ENCODE measurements at regions not wholly inside any gene's neighbourhood (a gene's known extent, or its start where the extent isn't known, plus 50 kb on each side); places are given as distances from the start of the nearest gene placed in this dataset.

GRCh38 chr3:70557976-70558375, 245.5 kb upstream of the MDFIC2 start:
- Histone ChIP-seq H3K4me1 (ENCODE audit: insufficient read depth, low read length) (no peaks in the 10 kb centered on the region), H3K36me3 (ENCODE audit: low read depth, low read length) (no peaks in the 10 kb centered on the region), H4K20me1 (ENCODE audit: low read length) (no peaks in the 10 kb centered on the region), H3K4me2 (ENCODE audit: low read length) (no peak overlapping the region), H3K79me2 (ENCODE audit: low read length) (no peaks in the 10 kb centered on the region), H2AFZ (ENCODE audit: low read length) (no peak overlapping the region), H3K27me3 (ENCODE audit: low read length) (no peaks in the 10 kb centered on the region), H3K9ac (ENCODE audit: low read length) (no peak overlapping the region), H3K27ac (ENCODE audit: low read length) (no peak overlapping the region), H3K9me3 (ENCODE audit: low read length) (no peaks in the 10 kb centered on the region), H3F3A (ENCODE audit: low read length, unreplicated experiment) (no peaks in the 10 kb centered on the region), H3K4me3 (ENCODE audit: low read length) (no peak overlapping the region), H3K9me2 (replicated peaks; ENCODE audit: low read length) (no peaks in the 10 kb centered on the region)
- ChIA-PET CTCF (no interaction called here), POLR2A (ENCODE audit: unreplicated experiment) (no interaction called here)
- TF ChIP-seq CTCF (conservative IDR thresholded peaks at IDR 0.05; ENCODE audit: low read depth, low read length): no peak
- no peak for TF ChIP-seq EZH2phosphoT487 (IDR thresholded peaks at IDR 0.05; ENCODE audit: borderline replicate concordance, low read length)
- no peak for TF ChIP-seq EZH2 (IDR thresholded peaks at IDR 0.05; ENCODE audit: low read length, unreplicated experiment)
- intact Hi-C loops (cut with micrococcal nuclease): no loop called here
- no TSS peak for BruUV-seq (replicated peaks)
- DNase-seq (no peak), ATAC-seq (no peak)

DNA sequence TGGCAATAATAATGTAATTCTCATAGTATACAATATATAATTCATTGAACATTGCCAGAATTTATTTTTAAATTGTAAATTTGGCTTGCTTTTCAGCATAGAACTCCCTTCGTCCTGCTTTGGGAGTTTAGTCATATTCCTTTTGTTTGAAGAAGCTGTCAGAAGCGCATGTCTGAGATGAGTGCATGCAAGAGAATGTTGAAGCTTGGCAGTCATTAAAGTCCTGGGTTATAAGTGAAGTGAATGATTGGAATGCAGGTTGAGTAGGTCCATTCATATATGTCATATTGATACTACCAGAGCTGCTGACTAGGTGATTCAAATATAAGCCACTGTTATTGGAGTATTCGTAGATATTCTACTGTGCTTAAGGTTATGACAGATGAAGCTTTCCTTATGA, 243.6 kb upstream of the MDFIC2 start:
- Histone ChIP-seq H3K4me3 (ENCODE audit: low read length) (no peak overlapping the region), H3K27ac (ENCODE audit: low read length) (no peak overlapping the region), H3K79me2 (ENCODE audit: low read length) (no peaks in the 10 kb centered on the region), H3K36me3 (ENCODE audit: low read depth, low read length) (no peaks in the 10 kb centered on the region), H2AFZ (ENCODE audit: low read length) (no peak overlapping the region), H3K9me3 (ENCODE audit: low read length) (no peaks in the 10 kb centered on the region), H3K9me2 (replicated peaks; ENCODE audit: low read length) (no peaks in the 10 kb centered on the region), H3K4me2 (ENCODE audit: low read length) (no peak overlapping the region), H3F3A (ENCODE audit: low read length, unreplicated experiment) (no peaks in the 10 kb centered on the region), H3K27me3 (ENCODE audit: low read length) (no peaks in the 10 kb centered on the region), H3K9ac (ENCODE audit: low read length) (no peak overlapping the region), H4K20me1 (ENCODE audit: low read length) (no peaks in the 10 kb centered on the region), H3K4me1 (ENCODE audit: insufficient read depth, low read length) (no peaks in the 10 kb centered on the region)
- ATAC-seq (no peak), DNase-seq (peak; percentile 8)
- ChIA-PET CTCF (no interaction called here), POLR2A (ENCODE audit: unreplicated experiment) (no interaction called here)
- TF ChIP-seq EZH2phosphoT487 (IDR thresholded peaks at IDR 0.05; ENCODE audit: borderline replicate concordance, low read length) (no peak), EZH2 (IDR thresholded peaks at IDR 0.05; ENCODE audit: low read length, unreplicated experiment) (no peak), CTCF (conservative IDR thresholded peaks at IDR 0.05; ENCODE audit: low read depth, low read length) (no peak)
- intact Hi-C loops (cut with micrococcal nuclease): no loop called here
- no TSS peak for BruUV-seq (replicated peaks)

- POLR2A ChIA-PET (ENCODE audit: unreplicated experiment): no interaction called here
- CTCF ChIA-PET: no interaction called here
Measured at GRCh38 chr3:70554170-70554569, 241.7 kb upstream of the MDFIC2 start.

More at GRCh38 chr3:70554170-70554569, 241.7 kb upstream of the MDFIC2 start:
- H2AFZ ChIP-seq (ENCODE audit: low read length): no peak overlapping the region
- TF ChIP-seq CTCF (conservative IDR thresholded peaks at IDR 0.05; ENCODE audit: low read depth, low read length): no peak
- TF ChIP-seq EZH2 (IDR thresholded peaks at IDR 0.05; ENCODE audit: low read length, unreplicated experiment): no peak
- TF ChIP-seq EZH2phosphoT487 (IDR thresholded peaks at IDR 0.05; ENCODE audit: borderline replicate concordance, low read length): no peak
- no peak overlapping the region for H3K9ac ChIP-seq (ENCODE audit: low read length)
- no peaks in the 10 kb centered on the region for H3K79me2 ChIP-seq (ENCODE audit: low read length)
- no peaks in the 10 kb centered on the region for H3K9me3 ChIP-seq (ENCODE audit: low read length)
- no peak overlapping the region for H3K4me3 ChIP-seq (ENCODE audit: low read length)
- no peaks in the 10 kb centered on the region for H3K9me2 ChIP-seq (replicated peaks; ENCODE audit: low read length)
- H3K36me3 ChIP-seq (ENCODE audit: low read depth, low read length): no peaks in the 10 kb centered on the region
- H3K4me2 ChIP-seq (ENCODE audit: low read length): no peak overlapping the region
- BruUV-seq (replicated peaks): no TSS peak
- H3K27ac ChIP-seq (ENCODE audit: low read length): no peak overlapping the region
- intact Hi-C loops (cut with micrococcal nuclease): no loop called here
- DNase-seq (no peak), ATAC-seq (no peak)
- H3F3A ChIP-seq (ENCODE audit: low read length, unreplicated experiment): no peaks in the 10 kb centered on the region
- no peaks in the 10 kb centered on the region for H3K27me3 ChIP-seq (ENCODE audit: low read length)
- H4K20me1 ChIP-seq (ENCODE audit: low read length): no peaks in the 10 kb centered on the region
- no peaks in the 10 kb centered on the region for H3K4me1 ChIP-seq (ENCODE audit: insufficient read depth, low read length)

All from PC-3 (cell line).